Type B pancreatic cell (in vitro differentiated cells): ENCODE measurements at regions not wholly inside any gene's neighbourhood (a gene's known extent, or its start where the extent isn't known, plus 50 kb on each side); places are given as distances from the start of the nearest gene placed in this dataset.
"Not testable (repeated sequence)": the region's sequence is repeated elsewhere in the genome, so short reads cannot be mapped to it uniquely, and the experiment has no call there.

Experiments used
- DNase-seq: peaks from one replicate; pipeline ENCODE4 v3.0.0; 2021; ENCODE audit warnings: mixed read lengths; ENCODE audit not compliant: unreplicated experiment; ENCODE audit errors: extremely low spot score
- H3K27ac Mint-ChIP-seq: 2 replicates; pipeline ENCODE4 v1.8.0; 2021; ENCODE audit warnings: mild to moderate bottlenecking, mixed read lengths
- H3K27me3 Mint-ChIP-seq: 2 replicates; pipeline ENCODE4 v1.8.0; 2021; ENCODE audit warnings: mixed read lengths
- H3K36me3 Mint-ChIP-seq: 2 replicates; pipeline ENCODE4 v1.8.0; 2021; ENCODE audit warnings: mixed read lengths
- H3K4me1 Mint-ChIP-seq: one replicate; pipeline ENCODE4 v1.8.0; 2021; ENCODE audit warnings: mixed read lengths; ENCODE audit not compliant: unreplicated experiment
- H3K4me3 Mint-ChIP-seq: 2 replicates; pipeline ENCODE4 v1.8.0; 2021; ENCODE audit warnings: mild to moderate bottlenecking, mixed read lengths
- H3K9me3 Mint-ChIP-seq: 2 replicates; pipeline ENCODE4 v1.8.0; 2021; ENCODE audit warnings: mixed read lengths
- TF ChIP-seq, protein P1 (sequence below): fragments of 200-600 bp; sonication (generic); conservative IDR thresholded peaks from 2 replicates; pipeline ENCODE4 v1.5.0; 2021; ENCODE audit warnings: antibody characterized with exemption, mild to moderate bottlenecking

- no peaks in the 10 kb centered on the region for H3K9me3 Mint-ChIP-seq
- no peaks in the 10 kb centered on the region for H3K27me3 Mint-ChIP-seq
- H3K4me1 Mint-ChIP-seq = no peaks in the 10 kb centered on the region
Measured at GRCh38 chr5:13214182-13214581, 730.3 kb downstream of the DNAH5 start.

DNA sequence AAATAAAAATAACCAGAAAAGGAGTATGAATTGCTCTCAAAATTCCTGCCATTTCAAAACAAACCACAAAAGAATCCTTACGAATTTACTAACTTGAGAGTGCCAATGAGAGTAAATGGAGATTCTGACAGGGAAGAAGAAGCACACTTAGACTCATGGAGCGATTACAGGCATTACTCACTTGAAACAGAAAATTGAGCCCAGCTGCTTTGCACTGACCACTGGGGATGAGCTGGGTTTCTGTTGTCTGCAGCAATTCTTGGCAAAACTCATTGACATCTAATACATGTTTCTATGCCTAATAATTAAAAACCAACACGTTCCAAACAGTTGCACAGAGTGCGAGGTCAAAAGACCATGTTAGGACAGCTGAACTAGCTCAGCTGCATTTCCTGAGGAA lies 731.6 kb downstream of the DNAH5 start:
- TF ChIP-seq, protein P1, sequence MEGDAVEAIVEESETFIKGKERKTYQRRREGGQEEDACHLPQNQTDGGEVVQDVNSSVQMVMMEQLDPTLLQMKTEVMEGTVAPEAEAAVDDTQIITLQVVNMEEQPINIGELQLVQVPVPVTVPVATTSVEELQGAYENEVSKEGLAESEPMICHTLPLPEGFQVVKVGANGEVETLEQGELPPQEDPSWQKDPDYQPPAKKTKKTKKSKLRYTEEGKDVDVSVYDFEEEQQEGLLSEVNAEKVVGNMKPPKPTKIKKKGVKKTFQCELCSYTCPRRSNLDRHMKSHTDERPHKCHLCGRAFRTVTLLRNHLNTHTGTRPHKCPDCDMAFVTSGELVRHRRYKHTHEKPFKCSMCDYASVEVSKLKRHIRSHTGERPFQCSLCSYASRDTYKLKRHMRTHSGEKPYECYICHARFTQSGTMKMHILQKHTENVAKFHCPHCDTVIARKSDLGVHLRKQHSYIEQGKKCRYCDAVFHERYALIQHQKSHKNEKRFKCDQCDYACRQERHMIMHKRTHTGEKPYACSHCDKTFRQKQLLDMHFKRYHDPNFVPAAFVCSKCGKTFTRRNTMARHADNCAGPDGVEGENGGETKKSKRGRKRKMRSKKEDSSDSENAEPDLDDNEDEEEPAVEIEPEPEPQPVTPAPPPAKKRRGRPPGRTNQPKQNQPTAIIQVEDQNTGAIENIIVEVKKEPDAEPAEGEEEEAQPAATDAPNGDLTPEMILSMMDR = no peak
- no peak overlapping the region for H3K4me3 Mint-ChIP-seq
- H3K4me1 Mint-ChIP-seq = no peaks in the 10 kb centered on the region
- no peaks in the 10 kb centered on the region for H3K36me3 Mint-ChIP-seq
- H3K27ac Mint-ChIP-seq = no peak overlapping the region
- no peaks in the 10 kb centered on the region for H3K9me3 Mint-ChIP-seq
- DNase-seq = no peak
- H3K27me3 Mint-ChIP-seq = peaks cover 3% of the 10 kb centered on the region

More at GRCh38 chr5:13214182-13214581, 730.3 kb downstream of the DNAH5 start:
- TF ChIP-seq, protein P1 = no peak
- Mint-ChIP-seq H3K36me3 (no peaks in the 10 kb centered on the region), H3K27ac (no peak overlapping the region), H3K4me3 (no peak overlapping the region)
- no peak for DNase-seq

DNA sequence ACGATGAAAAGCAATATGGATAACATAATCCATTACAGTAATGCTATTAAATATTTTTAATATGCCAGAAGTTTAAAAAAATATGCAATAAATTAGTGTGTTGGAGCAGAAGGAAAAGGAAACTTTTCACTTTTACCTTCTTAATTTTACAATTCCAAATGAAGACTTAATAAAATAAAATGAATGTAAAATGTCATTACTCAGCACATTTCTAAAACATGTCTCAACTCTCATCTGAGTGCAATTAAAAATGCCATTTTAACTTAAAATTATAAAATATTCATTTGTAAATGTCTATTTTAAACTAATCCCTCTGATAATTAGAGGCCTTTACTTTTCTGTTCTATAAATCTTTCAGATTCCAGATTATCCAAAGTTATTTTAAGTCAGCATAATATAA lies 733.4 kb downstream of the DNAH5 start:
- Mint-ChIP-seq H3K27ac (no peak overlapping the region), H3K4me1 (no peaks in the 10 kb centered on the region), H3K4me3 (no peak overlapping the region), H3K9me3 (no peaks in the 10 kb centered on the region), H3K27me3 (peaks cover 3% of the 10 kb centered on the region), H3K36me3 (no peaks in the 10 kb centered on the region)
- DNase-seq = no peak
- TF ChIP-seq, protein P1 = no peak

DNA sequence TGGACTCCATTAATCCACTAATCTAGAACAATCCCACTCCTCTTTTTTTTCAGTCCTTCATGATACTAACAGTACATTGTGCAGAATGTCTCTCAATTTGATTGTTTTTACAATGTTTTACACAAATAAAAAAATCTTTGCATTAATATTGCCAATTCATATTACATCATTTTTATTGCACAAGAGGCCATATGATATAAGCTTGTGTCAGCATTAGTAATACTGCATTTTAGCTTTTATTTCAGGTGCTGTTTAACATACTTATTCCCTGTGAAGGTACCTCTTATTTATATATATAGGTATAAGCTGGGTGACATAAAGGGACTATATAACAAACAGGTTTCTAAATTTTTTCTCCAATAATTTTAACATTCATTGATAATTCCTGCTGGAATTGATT lies 737.4 kb downstream of the DNAH5 start:
- DNase-seq = no peak
- TF ChIP-seq, protein P1 = no peak
- H3K9me3 Mint-ChIP-seq = no peaks in the 10 kb centered on the region

DNA sequence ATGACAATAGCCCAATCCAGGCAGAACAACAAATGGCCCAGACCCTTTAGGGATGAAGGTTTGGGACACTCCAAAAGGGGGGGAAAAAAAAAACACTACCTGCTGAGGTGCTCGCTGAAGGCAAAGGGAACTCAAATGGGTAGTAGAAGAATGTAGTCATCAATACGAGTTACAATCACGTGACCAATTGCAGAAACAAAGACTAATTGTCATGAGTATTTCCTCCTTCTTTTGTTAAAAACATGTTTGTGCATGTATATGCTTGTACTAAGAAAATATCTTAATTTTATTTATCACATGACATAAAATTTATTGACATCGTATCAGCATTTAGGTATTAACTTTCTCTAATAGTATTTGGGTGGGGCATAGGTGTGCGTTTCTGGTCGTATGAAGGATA lies 743.5 kb downstream of the DNAH5 start:
- Mint-ChIP-seq H3K9me3 (no peaks in the 10 kb centered on the region), H3K27me3 (no peaks in the 10 kb centered on the region), H3K27ac (no peak overlapping the region), H3K4me1 (no peaks in the 10 kb centered on the region), H3K36me3 (no peaks in the 10 kb centered on the region), H3K4me3 (no peak overlapping the region)
- TF ChIP-seq, protein P1 = no peak
- DNase-seq = no peak

More for the DNA sequence above, 737.4 kb downstream of the DNAH5 start:
- no peaks in the 10 kb centered on the region for H3K4me1 Mint-ChIP-seq
- H3K27ac Mint-ChIP-seq = no peak overlapping the region
- H3K36me3 Mint-ChIP-seq = no peaks in the 10 kb centered on the region
- H3K27me3 Mint-ChIP-seq = peaks cover 3% of the 10 kb centered on the region
- H3K4me3 Mint-ChIP-seq = no peak overlapping the region

- not testable (repeated sequence) for H3K9me3 Mint-ChIP-seq, H3K36me3 Mint-ChIP-seq, H3K27me3 Mint-ChIP-seq, H3K27ac Mint-ChIP-seq, H3K4me1 Mint-ChIP-seq, DNase-seq, H3K4me3 Mint-ChIP-seq
Measured at GRCh38 chr5:13198226-13198625, 746.3 kb downstream of the DNAH5 start.
